ENCODE measurements at regions not wholly inside any gene's neighbourhood (a gene's known extent, or its start where the extent isn't known, plus 50 kb on each side); places are given as distances from the start of the nearest gene placed in this dataset.
A peak's percentile ranks its signal among the peaks of the same experiment; 100 is the strongest.

DNA sequence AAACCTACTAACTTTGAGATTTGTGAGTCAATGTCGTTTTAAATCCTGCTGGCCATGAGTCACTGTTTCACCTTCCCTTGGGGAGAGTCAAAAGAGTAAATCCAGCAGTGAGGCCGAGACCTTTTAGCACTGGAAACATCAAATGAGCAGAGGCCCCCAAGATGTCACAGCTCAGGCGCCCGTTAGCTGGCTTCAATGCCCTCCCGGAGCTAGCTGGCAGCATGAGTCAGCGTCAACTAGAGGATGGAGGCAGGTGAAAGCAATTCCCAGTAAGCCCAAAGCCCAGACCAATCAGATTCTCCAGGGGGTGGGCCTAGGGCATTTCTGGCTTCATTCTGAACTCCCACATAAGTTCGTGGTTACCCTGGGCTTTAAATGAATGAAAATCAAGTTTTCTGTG is 170.9 kb downstream of the CLCN4 start:
- no peak overlapping the region for H2AFZ ChIP-seq (ENCODE audit: low read length)
- TF ChIP-seq EZH2 (IDR thresholded peaks at IDR 0.05; ENCODE audit: low read length, missing control alignments): no peak
- no peaks in the 10 kb centered on the region for H4K20me1 ChIP-seq (ENCODE audit: control insufficient read depth, extremely low read depth, insufficient read depth, low read length)

DNA sequence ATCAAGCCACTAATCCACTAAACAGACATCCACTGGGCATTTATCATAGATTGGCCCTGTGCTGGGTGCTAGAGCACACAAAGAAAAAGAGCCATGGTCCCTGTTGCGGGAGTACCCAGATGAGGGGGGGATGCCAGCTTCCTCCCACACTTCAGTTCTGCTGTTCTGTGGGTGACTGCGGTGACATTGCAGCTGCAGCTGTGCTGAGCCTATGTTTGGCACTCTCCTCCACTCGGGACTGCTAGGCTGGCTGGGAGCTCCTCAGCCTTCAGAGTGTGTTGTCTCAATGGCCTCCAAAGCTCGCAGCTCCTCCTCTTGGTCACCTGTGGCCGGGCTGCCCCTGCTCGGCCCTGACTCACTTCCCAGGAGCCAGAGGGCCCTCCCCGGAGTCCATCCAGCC is 173.2 kb downstream of the CLCN4 start:
- DNase-seq (ENCODE audit: low read depth in 2 of 2): no peak
- no peak overlapping the region for H3K4me3 ChIP-seq (replicated peaks in 1 of 4; ENCODE audit: control extremely low read depth in 1 of 4, insufficient read depth in 1 of 4, low read depth in 3 of 4, low read length in 4 of 4)
- H2AFZ ChIP-seq (ENCODE audit: low read length): no peak overlapping the region
- no peak overlapping the region for H3K4me2 ChIP-seq (ENCODE audit: extremely low read depth, insufficient read depth, low read length)
- H3K9me3 ChIP-seq (ENCODE audit: control insufficient read depth, insufficient read depth, low read depth, low read length): no peaks in the 10 kb centered on the region
- no peaks in the 10 kb centered on the region for H3K79me2 ChIP-seq (ENCODE audit: control insufficient read depth, insufficient read depth, low read length)
- H3K36me3 ChIP-seq (ENCODE audit: control insufficient read depth, insufficient read depth, low read length): no peaks in the 10 kb centered on the region
- TF ChIP-seq CTCF (conservative IDR thresholded peaks at IDR 0.05 in 1 of 2, IDR thresholded peaks at IDR 0.05 in 1 of 2; ENCODE audit: low read depth in 1 of 2, low read length in 2 of 2) (no peak), EZH2 (IDR thresholded peaks at IDR 0.05; ENCODE audit: low read length, missing control alignments) (no peak)
- no peaks in the 10 kb centered on the region for H4K20me1 ChIP-seq (ENCODE audit: control insufficient read depth, extremely low read depth, insufficient read depth, low read length)
- no peak overlapping the region for H3K27ac ChIP-seq (ENCODE audit: insufficient read depth, low read length)
- H3K9ac ChIP-seq (ENCODE audit: insufficient read depth, low read length): no peak overlapping the region
- peaks cover 2% of the 10 kb centered on the region for H3K4me1 ChIP-seq (ENCODE audit: control insufficient read depth, extremely low read depth, insufficient read depth, low read length)
- no peaks in the 10 kb centered on the region for H3K27me3 ChIP-seq (ENCODE audit: control insufficient read depth, insufficient read depth, low read length)

More for the DNA sequence above, 170.9 kb downstream of the CLCN4 start:
- H3K9me3 ChIP-seq (ENCODE audit: control insufficient read depth, insufficient read depth, low read depth, low read length): no peaks in the 10 kb centered on the region
- no peak overlapping the region for H3K4me3 ChIP-seq (replicated peaks in 1 of 4; ENCODE audit: control extremely low read depth in 1 of 4, insufficient read depth in 1 of 4, low read depth in 3 of 4, low read length in 4 of 4)
- H3K79me2 ChIP-seq (ENCODE audit: control insufficient read depth, insufficient read depth, low read length): no peaks in the 10 kb centered on the region
- H3K9ac ChIP-seq (ENCODE audit: insufficient read depth, low read length): no peak overlapping the region
- H3K36me3 ChIP-seq (ENCODE audit: control insufficient read depth, insufficient read depth, low read length): no peaks in the 10 kb centered on the region
- peaks cover 2% of the 10 kb centered on the region for H3K4me1 ChIP-seq (ENCODE audit: control insufficient read depth, extremely low read depth, insufficient read depth, low read length)
- peak in 1 of 2 donors; percentile 19 for DNase-seq (ENCODE audit: low read depth in 2 of 2)
- H3K27ac ChIP-seq (ENCODE audit: insufficient read depth, low read length): no peak overlapping the region
- no peaks in the 10 kb centered on the region for H3K27me3 ChIP-seq (ENCODE audit: control insufficient read depth, insufficient read depth, low read length)
- H3K4me2 ChIP-seq (ENCODE audit: extremely low read depth, insufficient read depth, low read length): no peak overlapping the region

DNA sequence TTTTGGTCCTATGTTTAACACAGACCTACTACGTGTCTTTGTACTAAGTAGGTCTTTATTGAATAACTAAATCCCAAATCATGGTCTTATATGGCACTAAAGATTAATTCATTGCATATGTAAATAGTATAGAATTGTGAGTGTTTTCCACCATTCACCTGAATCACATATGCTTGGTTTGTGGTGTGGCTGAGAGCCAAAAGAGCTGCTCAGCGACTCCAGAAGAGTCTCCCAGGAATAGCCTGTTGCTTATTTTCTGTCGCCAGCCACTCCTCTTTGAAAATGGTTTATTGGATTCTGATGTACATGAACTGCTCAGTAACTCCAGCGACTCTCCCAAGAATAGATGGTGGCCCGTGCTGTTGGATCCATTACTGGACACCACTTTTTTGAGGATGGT is 184.5 kb downstream of the CLCN4 start:
- no peak overlapping the region for H3K9ac ChIP-seq (ENCODE audit: insufficient read depth, low read length)
- no peak overlapping the region for H3K4me3 ChIP-seq (replicated peaks in 1 of 4; ENCODE audit: control extremely low read depth in 1 of 4, insufficient read depth in 1 of 4, low read depth in 3 of 4, low read length in 4 of 4)
- no peak overlapping the region for H3K4me2 ChIP-seq (ENCODE audit: extremely low read depth, insufficient read depth, low read length)
- H4K20me1 ChIP-seq (ENCODE audit: control insufficient read depth, extremely low read depth, insufficient read depth, low read length): no peaks in the 10 kb centered on the region
- no peak for TF ChIP-seq EZH2 (IDR thresholded peaks at IDR 0.05; ENCODE audit: low read length, missing control alignments)
- TF ChIP-seq CTCF (conservative IDR thresholded peaks at IDR 0.05 in 1 of 2, IDR thresholded peaks at IDR 0.05 in 1 of 2; ENCODE audit: low read depth in 1 of 2, low read length in 2 of 2): no peak
- H3K27ac ChIP-seq (ENCODE audit: insufficient read depth, low read length): no peak overlapping the region
- no peak overlapping the region for H2AFZ ChIP-seq (ENCODE audit: low read length)
- H3K79me2 ChIP-seq (ENCODE audit: control insufficient read depth, insufficient read depth, low read length): no peaks in the 10 kb centered on the region
- no peaks in the 10 kb centered on the region for H3K9me3 ChIP-seq (ENCODE audit: control insufficient read depth, insufficient read depth, low read depth, low read length)
- no peak for DNase-seq (ENCODE audit: low read depth in 2 of 2)
- H3K4me1 ChIP-seq (ENCODE audit: control insufficient read depth, extremely low read depth, insufficient read depth, low read length): no peaks in the 10 kb centered on the region
- no peaks in the 10 kb centered on the region for H3K36me3 ChIP-seq (ENCODE audit: control insufficient read depth, insufficient read depth, low read length)
- H3K27me3 ChIP-seq (ENCODE audit: control insufficient read depth, insufficient read depth, low read length): no peaks in the 10 kb centered on the region
